GM19324 (cell line): ENCODE measurements at regions not wholly inside any gene's neighbourhood (a gene's known extent, or its start where the extent isn't known, plus 50 kb on each side); places are given as distances from the start of the nearest gene placed in this dataset.
"Not testable (repeated sequence)": the region's sequence is repeated elsewhere in the genome, so short reads cannot be mapped to it uniquely, and the experiment has no call there.

ENCODE experiments used
- ATAC-seq: cut with Tn5 transposase; IDR thresholded peaks from one replicate; pipeline ENCODE4 v1.9.1; 2021; ENCODE audit warnings: mild to moderate bottlenecking, moderate library complexity; ENCODE audit not compliant: unreplicated experiment, low FRiP score

DNA sequence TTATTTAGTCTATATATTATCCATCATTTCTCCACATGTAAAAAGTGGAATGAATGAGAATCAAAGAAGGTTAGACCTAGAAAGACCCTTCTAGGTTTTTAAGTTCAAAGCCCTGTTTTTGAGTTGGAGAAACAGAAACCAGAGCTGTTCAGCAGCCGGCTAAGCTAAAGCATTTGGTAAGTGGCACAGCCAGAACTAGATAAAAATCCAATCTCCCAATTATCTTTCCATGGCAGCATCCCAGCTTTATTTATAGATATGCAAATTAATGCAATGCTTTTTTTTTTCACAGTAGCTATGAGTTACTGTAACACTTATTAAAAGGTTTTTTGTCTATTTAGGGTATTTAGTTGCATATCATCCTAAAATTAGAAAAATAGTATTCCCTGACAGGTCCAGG, 85.1 kb downstream of the NIBAN1 start:
- no peak for ATAC-seq

DNA sequence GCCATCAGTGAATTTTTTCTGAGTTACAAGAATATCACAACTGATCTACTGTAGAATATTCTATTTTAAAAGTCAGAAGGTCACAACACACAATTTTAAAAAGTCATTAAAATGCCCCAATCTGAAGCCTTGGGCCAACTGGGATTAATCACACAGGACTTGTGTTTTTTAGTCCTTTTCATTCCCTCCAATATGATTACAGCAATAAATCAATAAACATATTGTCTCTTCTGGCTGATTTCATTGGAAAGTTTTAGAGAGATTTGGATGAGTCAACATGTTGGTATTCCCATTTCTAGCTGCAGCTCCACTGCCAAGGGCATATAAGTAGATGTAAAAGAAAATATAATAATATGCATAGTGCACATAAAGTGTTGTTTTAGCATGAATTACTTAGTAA, 85.8 kb downstream of the NIBAN1 start:
- ATAC-seq: no peak

DNA sequence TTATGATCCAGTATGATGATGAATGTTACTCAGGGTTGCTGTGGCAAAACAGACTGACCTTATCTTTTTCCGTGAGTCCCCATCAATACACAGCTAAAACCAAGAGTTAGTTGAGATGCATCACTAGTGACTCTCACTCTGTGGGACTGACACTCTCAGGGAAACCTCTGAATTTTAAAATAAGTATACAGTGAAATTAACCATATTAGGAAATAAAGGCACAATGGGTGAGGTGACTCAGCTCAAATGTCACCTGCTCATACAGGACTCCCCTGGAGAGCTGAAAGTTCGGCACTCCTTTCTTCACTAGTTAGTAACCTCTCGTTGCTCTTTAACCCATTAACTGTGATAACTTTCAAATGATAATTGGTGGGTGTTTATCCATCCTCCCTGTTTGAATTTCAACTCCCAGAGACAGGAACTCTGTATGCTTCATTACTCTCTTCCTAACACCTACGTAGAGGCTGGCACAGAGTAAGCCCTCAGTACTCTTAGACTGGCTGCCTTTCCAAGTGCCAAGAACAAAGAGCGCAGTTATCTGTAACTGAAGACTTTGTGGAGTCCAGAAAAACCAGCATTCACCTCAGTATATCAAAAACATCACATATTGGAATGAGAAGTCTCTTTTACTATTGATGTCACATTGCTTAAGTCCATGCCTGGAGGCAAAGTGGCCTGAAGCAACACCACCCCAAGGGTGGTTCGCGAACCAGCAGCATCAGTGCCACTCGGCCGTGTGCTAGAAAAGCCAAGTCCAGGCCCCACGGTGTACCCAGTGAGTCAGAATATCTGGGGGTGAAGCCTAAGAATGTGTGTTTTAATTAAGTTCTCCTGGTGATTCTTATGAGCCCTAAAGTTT, 91.1 kb downstream of the NIBAN1 start:
- ATAC-seq: no peak

DNA sequence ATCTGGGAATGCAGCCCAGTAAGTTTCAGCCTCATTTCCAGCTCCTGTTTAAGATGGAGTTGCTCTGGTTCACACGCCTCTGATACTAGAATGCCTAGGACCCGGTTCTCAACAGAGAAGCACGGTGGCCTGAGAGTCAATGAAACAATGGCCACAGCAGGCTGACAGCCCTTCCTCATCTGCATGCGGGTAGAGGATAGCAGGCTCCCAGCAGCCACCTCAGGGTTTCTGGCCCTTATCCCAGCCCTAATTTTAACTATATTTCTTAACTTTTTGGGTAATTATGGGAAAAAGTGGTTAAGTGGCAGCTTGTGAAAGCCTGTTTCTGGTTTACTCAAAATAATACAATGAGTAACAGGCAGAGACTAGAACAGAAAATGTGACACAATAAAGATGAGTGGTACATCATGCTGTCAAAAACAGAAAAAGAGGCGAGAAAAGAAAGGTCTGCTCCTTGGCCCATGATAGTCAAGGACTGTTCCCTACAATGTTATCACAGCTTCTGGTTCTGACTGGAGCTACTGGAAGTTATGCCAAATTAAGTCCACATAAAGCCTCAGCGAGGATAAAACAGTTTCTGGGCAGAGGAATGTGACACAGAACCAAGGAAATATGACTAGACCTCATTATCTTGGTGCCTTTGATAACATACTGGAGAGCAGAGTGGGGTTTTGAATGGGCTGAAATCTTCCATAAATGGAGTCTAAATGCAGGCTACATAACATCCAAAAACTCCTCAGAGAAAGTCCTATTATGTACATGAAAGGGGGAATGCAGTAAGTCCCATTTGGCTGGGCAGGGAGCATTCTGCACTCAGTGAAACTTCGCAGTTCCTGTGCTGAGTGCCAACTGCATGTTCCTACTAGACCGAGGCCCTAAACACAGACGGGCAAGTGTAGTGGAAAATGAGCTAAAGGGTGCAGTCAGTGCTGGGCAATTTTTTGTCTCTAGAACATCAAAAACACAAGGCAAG, 92.1 kb downstream of the NIBAN1 start:
- ATAC-seq: no peak

DNA sequence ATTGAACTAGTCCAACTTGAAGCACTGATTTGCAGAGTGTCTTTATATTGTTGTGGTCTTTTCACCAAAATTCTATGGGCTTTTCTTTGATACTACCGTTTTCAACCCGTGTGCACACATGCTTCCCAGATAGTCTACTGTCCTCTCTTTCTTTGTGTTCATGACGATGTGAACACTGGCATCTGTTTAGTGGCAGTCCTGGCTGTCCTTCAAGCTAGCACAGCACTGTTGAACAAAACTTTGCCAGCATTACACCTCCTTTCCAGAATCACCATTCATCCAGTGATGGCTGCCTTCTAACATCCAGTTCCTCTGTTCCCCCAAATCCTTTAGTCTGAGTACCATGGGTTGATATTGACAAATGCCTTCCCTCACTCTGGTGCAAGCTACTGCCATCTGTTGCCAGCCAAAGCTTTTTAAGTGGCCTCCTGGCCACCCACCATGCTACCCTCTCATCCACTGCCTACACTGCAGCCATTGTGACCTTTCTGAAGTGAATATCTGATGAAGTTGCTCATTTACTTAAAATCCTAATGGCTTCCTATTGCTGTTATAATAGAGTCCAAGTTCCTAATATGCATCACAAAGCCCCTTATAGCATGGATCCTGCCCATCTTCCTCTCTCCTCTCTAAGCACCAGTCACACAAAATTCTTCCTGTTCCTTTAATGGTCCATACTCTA, 94.3 kb downstream of the NIBAN1 start:
- no peak for ATAC-seq

DNA sequence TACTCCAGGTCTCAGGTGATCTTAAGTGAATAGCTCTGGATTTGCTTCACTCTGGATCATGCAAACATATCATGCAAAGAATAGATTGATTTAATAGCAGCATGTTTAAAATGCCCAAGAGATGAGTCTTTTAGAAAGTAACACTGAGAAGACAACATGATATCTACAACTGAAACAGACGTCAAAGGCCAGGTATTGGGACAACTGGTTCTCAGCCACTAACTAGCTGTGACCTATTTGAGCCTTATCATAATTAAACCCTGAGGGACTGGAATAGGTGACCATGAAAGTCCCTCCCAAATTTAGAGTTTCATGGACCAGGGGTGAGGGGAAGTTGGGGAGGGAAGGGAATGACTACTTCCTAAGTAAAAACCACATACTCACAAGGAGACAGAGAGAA, 95.7 kb downstream of the NIBAN1 start:
- no peak for ATAC-seq

DNA sequence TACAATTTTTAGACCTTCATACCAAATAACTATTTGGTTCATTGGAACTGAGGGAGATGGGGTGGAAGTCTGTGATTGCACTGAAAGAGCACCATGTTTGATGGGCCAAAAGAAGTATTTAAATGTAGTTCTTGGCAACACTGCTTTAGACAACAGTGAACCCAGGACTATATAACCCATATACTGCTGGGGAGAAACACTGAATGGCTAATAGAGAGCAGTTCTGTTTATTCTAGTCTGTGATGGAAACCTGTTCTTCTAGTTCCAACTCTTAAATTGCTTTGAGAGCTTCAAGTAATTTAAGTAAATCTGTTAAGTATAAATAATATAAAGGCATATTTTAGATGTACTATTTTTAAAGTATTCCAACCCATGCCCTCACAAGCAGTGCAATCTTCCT, 96.3 kb downstream of the NIBAN1 start:
- ATAC-seq: no peak

DNA sequence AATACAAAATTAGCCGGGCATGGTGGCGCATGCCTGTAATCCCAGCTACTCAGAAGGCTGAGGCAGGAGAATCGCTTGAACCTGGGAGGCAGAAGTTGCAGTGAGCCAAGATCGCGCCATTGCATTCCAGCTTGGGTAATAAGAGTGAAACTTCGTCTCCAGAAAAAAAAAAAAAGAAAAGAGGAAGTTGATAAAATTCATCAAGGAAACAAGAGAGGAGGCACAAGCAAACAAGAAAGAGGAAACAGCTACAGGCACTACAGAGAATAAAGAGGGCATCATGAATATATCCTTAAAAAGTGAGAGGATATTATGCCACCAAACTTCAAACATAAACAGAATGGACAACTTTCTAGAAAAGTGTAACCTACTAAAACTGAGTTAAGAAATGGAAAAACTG, 98.3 kb downstream of the NIBAN1 start:
- not testable (repeated sequence) for ATAC-seq

DNA sequence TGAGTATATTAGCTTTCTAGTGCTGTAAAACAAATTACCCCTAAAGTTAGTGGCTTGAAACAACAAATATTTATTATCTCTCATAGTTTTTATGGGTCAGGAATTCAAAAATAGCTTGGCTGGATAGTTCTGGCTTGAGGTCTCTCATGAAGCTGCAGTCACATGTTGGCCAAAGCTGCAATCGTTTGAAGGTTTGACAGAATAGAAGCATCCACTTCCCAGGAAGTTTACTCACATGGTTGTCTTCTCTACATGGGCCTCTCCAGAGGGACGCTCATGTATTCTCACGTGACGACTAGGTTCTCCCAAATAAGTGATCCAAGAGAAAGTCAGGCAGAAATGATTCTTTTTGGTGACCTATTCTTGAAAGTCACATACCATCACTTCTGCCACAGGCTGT, 99.1 kb downstream of the NIBAN1 start:
- ATAC-seq: no peak

DNA sequence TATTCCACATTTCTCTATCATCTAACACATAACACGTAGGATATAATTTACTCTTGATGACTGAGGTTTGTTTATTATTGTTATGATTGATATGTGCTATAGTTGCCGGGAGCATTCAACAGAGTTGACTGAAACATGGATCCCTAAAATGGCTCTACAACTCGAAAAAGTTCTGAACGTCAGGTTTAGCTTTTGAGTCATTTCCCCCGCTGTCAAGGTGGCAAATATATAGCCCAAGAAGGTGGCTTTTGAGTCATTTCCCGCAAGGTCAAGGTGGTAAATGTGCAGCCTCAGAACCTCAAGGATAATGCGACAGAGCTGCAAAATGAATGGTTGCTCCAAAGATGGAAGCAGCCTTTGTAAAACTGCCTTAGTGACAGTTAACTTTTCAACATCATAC, 104.0 kb downstream of the NIBAN1 start:
- no peak for ATAC-seq

DNA sequence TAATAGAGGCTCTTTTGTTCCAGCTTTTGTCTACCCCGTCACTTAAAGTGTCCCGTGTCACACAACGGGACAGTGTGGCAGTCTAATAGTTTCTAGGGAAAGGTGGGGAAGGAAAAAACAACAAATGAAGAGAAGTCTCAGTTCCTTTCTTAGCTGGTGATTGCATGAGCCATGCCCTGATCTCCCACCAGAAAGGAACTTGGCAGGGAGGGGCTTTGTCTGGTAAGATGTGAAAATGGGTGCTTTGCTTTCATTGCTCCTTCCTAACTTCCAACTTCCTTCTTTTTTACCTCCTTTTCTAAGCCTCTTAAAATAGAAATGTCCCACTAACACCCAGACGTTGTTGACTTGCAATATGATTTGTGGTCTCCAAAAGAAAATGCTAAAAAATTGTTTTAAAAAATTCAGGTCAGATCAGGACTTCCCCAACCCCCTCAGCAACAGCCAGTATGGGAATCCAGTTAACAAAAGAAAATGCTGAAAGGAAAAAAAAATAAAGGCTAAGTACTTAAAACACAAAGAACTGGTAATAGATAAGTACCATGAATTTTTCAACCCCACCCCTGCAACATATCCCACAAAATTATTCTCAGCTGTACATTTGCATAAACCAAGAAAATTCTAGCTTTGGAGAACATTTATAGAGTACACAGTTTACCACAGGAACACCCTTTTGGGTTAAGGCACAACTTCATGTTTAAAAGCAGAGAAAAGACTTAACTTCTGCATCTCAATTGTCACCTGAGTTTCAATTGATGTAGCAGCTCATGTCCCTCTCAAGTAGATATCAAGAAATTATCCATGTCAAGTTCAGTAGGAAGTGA, 106.2 kb downstream of the NIBAN1 start:
- no peak for ATAC-seq

DNA sequence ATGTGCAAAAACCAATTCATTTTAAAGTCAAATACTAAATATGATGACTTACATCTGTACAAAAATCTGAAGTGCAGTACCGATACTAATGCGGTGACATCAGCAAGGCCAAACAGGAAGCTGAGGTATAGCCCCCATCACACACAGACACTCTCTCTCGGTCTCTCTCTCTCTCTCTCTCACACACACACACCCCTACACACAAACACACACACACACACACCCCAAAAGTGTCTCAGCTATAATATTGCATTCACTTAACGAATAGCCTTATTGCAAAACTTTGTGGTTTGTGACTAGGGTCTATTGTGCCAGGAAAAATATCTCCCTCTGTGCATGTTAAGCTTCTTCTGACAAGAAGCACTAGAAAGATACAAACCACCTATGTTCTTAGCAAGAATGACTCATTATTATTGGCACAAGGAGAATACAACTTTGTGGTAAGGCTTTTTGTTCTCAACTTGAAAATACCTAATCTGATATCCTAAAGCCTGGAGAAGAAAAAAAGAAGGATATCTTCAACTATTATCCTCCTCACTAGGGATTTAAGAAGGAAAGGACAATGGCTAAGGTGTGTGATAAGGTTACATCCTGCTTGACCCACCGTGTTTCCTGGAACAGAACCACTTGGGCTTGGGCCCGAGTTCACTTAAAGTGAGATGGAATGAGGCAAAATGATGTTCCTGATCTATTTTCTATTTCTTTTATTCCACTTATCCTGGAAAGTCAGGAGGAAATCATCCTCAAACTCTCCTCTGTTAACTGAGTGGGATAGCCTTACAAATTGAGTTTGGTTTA, 107.1 kb downstream of the NIBAN1 start:
- peak; percentile 92 for ATAC-seq

DNA sequence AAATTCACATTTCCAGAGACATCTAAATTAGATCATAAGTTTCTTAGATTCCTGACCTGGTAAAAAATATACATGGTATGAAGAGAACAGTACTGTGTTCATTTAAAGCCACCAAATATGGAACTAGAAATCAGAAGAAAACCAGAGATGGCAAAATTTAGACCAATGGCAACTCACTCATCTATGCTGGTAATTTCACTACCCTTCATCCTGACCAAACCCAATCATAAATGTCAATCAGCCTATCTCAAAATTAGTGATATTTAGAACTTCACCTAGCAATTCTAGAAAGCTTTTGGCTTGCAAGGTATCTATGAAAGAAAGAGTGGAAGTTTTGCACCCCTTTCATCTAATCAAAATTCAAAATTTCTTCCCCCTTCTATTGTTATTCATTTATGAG, 107.7 kb downstream of the NIBAN1 start:
- ATAC-seq: no peak

DNA sequence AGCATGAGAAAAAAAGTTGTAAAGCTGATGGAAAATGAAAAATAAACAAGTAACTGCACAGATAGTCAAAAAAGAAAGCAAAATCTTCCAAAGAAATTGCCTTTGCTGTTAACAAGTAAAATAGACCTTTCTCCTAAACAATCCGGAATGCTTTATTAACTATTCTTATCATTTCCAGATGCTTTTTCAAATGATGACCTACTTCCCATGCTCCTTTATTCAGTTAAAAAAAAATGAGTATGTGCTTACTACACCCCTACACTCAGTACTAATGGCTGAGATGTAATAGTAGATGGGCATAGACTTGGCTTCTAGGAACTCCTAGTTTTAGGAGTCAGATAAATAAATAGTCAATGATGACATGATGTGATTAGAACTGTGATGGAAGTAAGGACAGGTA, 108.5 kb downstream of the NIBAN1 start:
- no peak for ATAC-seq

DNA sequence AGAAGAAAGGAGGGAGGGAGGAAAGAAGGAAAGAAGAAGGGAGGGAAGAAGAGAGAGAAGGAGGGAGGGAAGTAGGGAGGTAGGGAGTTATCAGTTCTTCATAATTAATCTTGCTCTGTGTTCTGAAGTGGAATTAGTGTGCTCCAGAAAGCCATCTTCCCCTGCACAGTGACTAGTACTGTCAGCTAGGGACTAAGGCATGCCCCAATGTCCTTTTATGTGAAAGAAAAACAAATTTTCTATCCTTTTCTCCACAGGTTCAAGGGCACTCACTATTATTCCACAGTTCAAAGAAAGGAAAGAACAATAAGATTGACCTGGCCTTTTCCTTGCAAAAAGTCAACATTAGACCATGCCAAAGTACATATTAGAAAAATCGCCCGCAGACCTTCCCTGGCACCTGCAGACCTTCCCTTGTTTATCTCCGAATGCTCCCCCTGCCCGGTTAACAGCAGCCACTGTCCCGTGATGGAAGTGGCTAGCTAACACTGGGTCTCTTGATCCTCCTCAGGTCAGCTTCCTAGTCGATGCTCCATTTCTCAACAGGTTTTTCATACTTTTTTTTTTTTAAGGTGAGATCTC, 107.2 kb upstream of the EDEM3 start:
- no peak for ATAC-seq

DNA sequence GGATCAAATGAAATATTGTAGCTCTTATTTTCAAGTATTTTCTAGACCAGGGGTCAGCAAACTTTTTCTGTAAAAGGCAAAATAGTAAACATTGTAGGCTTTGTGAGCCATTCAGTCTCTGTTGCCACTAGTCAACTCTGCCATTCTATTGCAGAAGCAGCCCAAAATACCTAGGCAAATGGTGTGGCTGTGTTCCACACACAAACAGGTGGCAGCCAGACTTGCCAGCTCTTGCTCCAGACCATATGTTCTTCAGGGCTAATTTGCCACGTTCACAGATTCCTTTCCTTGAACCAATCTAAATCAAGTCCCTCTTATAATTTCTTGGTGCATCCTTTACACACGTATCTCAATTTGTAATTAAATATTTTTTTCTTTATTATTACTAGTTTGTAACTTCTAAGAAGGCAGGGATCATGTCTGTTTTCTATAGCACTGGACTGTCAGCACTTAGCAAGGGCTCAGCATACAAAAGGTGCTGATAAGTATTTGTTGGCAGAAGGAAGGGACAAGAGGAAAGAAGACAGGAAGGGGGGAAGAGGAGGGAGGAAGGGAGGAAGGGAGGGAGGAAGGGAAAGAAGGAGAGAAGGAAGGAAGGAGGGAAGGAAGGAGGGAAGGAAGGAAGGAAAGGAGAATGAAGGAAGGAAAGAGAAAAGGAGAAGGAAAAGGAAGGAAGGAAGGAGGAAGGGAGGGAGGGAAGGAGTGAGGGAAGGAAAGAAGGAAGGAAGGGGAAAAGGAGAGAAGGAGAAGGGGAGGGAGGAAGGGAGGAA, 106.5 kb upstream of the EDEM3 start:
- ATAC-seq: peak; percentile 91

DNA sequence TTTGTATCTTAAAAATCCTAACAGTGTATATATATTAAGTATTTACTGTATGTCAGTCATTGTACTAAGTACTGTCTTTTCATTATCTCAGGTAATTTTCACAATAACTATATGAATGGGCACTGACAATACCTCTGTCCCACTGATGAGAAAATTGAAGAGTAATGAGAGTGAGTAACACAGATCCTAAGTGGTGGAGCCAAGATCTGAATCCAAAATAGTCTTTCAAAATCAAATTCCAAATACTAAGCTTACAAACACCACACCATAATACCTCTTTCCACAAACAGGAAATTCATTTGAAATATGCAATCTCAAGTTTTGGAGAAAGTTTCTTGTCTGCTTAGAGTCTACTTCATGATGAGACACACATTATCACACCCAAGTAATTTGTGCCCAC, 105.9 kb upstream of the EDEM3 start:
- peak; percentile 37 for ATAC-seq

DNA sequence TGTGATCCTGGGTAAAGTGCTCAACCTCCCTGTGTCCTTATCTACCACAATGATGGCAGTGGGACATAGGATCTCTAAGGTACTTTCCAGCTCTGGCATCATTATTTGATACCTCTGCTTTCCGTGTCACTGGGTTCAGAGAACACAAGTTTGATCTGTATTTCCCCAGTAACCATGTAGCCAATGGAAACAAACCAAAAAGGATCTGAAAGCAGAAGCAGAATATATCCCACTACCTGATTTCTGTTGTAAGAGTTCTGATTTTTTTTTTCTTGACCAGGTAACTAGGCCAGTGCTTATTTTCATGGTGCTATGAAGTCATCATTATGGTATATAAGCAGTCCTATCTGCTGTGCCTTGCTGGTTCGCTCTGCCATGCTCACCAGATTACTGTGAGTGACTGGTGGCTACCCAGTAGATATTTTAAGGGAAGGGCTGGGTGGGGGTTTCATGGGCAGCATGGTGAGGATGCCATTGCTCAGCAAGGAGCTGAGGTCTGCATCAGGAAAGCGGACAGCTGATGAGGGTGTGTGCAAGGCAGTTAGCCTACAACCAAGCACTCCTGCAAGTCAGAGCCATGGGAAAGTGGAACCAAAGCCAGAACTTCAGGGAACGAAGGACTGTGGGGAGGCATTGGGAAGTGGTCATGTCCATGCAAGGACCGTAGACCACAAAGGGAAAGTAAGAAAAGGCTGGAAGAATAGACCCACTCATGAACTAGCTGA, 104.9 kb upstream of the EDEM3 start:
- no peak for ATAC-seq
